Natural killer cell (primary cell): ENCODE measurements at regions not wholly inside any gene's neighbourhood (a gene's known extent, or its start where the extent isn't known, plus 50 kb on each side); places are given as distances from the start of the nearest gene placed in this dataset.
"Not testable (repeated sequence)": the region's sequence is repeated elsewhere in the genome, so short reads cannot be mapped to it uniquely, and the experiment has no call there.

Experiments used
- ATAC-seq, 3 donors: fragments of 150-1000 bp in 2 of 3; fragments of 200-7000 bp in 1 of 3; cut with Tn5 transposase; 1 replicate in 1 of 3; 2 replicates in 2 of 3; pipeline ENCODE4 v1.10.0; 2021; ENCODE audit warnings: mild to moderate bottlenecking in 2 of 3, moderate library complexity in 2 of 3
- DNase-seq, 2 donors: peaks; one replicate each; pipeline versions ENCODE4 v3.0.0 to v3.0.0-alpha.2; 2013 to 2021; ENCODE audit warnings: mixed read lengths in 1 of 2
- H3K27ac ChIP-seq: one replicate; pipeline ENCODE4 v1.5.1; 2013; ENCODE audit warnings: mild to moderate bottlenecking, low read length
- H3K27me3 ChIP-seq: one replicate; pipeline ENCODE4 v1.6.1; 2013; ENCODE audit warnings: low read length; ENCODE audit not compliant: control insufficient read depth, insufficient read depth
- H3K36me3 ChIP-seq: one replicate; pipeline ENCODE4 v1.6.1; 2013; ENCODE audit warnings: low read length; ENCODE audit not compliant: control insufficient read depth, insufficient read depth
- H3K4me1 ChIP-seq: one replicate; pipeline ENCODE4 v1.6.1; 2013; ENCODE audit warnings: low read length; ENCODE audit not compliant: control insufficient read depth, insufficient read depth
- H3K4me3 ChIP-seq: one replicate; pipeline ENCODE4 v1.5.1; 2013; ENCODE audit warnings: low read length
- H3K9me3 ChIP-seq: one replicate; pipeline ENCODE4 v1.6.1; 2013; ENCODE audit warnings: low read length; ENCODE audit not compliant: control insufficient read depth, insufficient read depth
- H3K27ac Mint-ChIP-seq, 2 donors: one replicate each; pipeline ENCODE4 v1.8.0; 2022; ENCODE audit warnings: mild to moderate bottlenecking in 2 of 2, mixed read lengths in 2 of 2, moderate library complexity in 1 of 2
- H3K27me3 Mint-ChIP-seq, 2 donors: one replicate each; pipeline ENCODE4 v1.8.0; 2022; ENCODE audit warnings: low read depth in 2 of 2, mixed read lengths in 2 of 2
- H3K36me3 Mint-ChIP-seq: one replicate; pipeline ENCODE4 v1.8.0; 2022; ENCODE audit warnings: mixed read lengths
- H3K4me1 Mint-ChIP-seq, 2 donors: one replicate each; pipeline ENCODE4 v1.8.0; 2022; ENCODE audit warnings: mixed read lengths in 2 of 2
- H3K4me3 Mint-ChIP-seq: one replicate; pipeline ENCODE4 v1.8.0; 2022; ENCODE audit warnings: mild to moderate bottlenecking, moderate library complexity, mixed read lengths
- H3K9me3 Mint-ChIP-seq, 2 donors: one replicate each; pipeline ENCODE4 v1.8.0; 2022; ENCODE audit warnings: mixed read lengths in 2 of 2
- CTCF ChIP-seq: fragments of 200-600 bp; IDR thresholded peaks from one replicate; pipeline ENCODE4 v1.8.0; 2022; ENCODE audit warnings: antibody characterized with exemption
- WGBS: methylation state at CpG from one replicate; pipeline ENCODE4 v1.1.7; 2013; ENCODE audit warnings: missing lambda C conversion rate; ENCODE audit not compliant: insufficient coverage; 5-methylcytosine and 5-hydroxymethylcytosine counted together
- intact Hi-C: fragments of 100-400 bp; cut with micrococcal nuclease; formaldehyde crosslinking; loops from one replicate; pipeline ENCODE4 v1.14.2; 2022

- Histone ChIP-seq H3K4me1 (no peaks in the 10 kb centered on the region), H3K4me3 (no peak overlapping the region), H3K9me3 (no peaks in the 10 kb centered on the region), H3K36me3 (no peaks in the 10 kb centered on the region), H3K27me3 (no peaks in the 10 kb centered on the region), H3K27ac (no peak overlapping the region)
- H3K4me1 Mint-ChIP-seq = peaks cover 0 to 2% of the 10 kb centered on the region in 2 donors
- H3K4me3 Mint-ChIP-seq = no peak overlapping the region
- H3K27ac Mint-ChIP-seq = no peak overlapping the region
- no peaks in the 10 kb centered on the region for H3K36me3 Mint-ChIP-seq
- peaks cover 0 to 2% of the 10 kb centered on the region in 2 donors for H3K9me3 Mint-ChIP-seq
- ATAC-seq (no peak), DNase-seq (no peak)
- WGBS = 81% methylated on average over 1 of the region's 1 CpG
- H3K27me3 Mint-ChIP-seq = peaks cover 3 to 16% of the 10 kb centered on the region in 2 donors
- intact Hi-C loops = no loop called here
- TF ChIP-seq CTCF = no peak
Measured at GRCh38 chr3:153547970-153548369, 385.9 kb downstream of the RAP2B start.

GRCh38 chr3:153549686-153550085, 387.7 kb downstream of the RAP2B start:
- H3K9me3 ChIP-seq, H3K9me3 Mint-ChIP-seq, DNase-seq, ATAC-seq, H3K36me3 ChIP-seq, H3K27ac ChIP-seq, H3K4me1 ChIP-seq, H3K4me1 Mint-ChIP-seq, H3K27ac Mint-ChIP-seq, H3K4me3 ChIP-seq, H3K27me3 ChIP-seq, H3K4me3 Mint-ChIP-seq, H3K36me3 Mint-ChIP-seq, intact Hi-C loops: not testable (repeated sequence)
- peaks cover 3 to 10% of the 10 kb centered on the region in 2 donors for H3K27me3 Mint-ChIP-seq

GRCh38 chr3:153551536-153552285, 389.7 kb downstream of the RAP2B start:
- Histone ChIP-seq H3K36me3 (no peaks in the 10 kb centered on the region), H3K9me3 (no peaks in the 10 kb centered on the region), H3K4me1 (no peaks in the 10 kb centered on the region), H3K27ac (no peak overlapping the region), H3K27me3 (no peaks in the 10 kb centered on the region), H3K4me3 (no peak overlapping the region)
- WGBS = 77% methylated on average over 3 of the region's 4 CpGs
- no peaks in the 10 kb centered on the region for H3K9me3 Mint-ChIP-seq
- no peaks in the 10 kb centered on the region for H3K36me3 Mint-ChIP-seq
- H3K4me1 Mint-ChIP-seq = peaks cover 0 to 5% of the 10 kb centered on the region in 2 donors
- intact Hi-C loops = no loop called here
- ATAC-seq = no peak
- H3K27me3 Mint-ChIP-seq = peaks cover 3 to 8% of the 10 kb centered on the region in 2 donors
- DNase-seq = no peak
- H3K4me3 Mint-ChIP-seq = no peak overlapping the region
- no peak overlapping the region for H3K27ac Mint-ChIP-seq
- TF ChIP-seq CTCF = no peak

GRCh38 chr3:153552887-153553604, 391.0 kb downstream of the RAP2B start:
- H3K27me3 Mint-ChIP-seq = no peaks in the 10 kb centered on the region
- H3K4me3 ChIP-seq = no peak overlapping the region
- no peak overlapping the region for H3K4me3 Mint-ChIP-seq
- WGBS = 92% methylated on average over 4 of the region's 11 CpGs
- no peaks in the 10 kb centered on the region for H3K27me3 ChIP-seq
- peaks cover 0 to 2% of the 10 kb centered on the region in 2 donors for H3K9me3 Mint-ChIP-seq
- H3K36me3 Mint-ChIP-seq = peaks cover 2% of the 10 kb centered on the region
- ATAC-seq = no peak
- H3K4me1 ChIP-seq = no peaks in the 10 kb centered on the region
- no peak for TF ChIP-seq CTCF
- no peak overlapping the region for H3K27ac ChIP-seq
- no peak overlapping the region for H3K27ac Mint-ChIP-seq
- no peak for DNase-seq
- H3K4me1 Mint-ChIP-seq = peaks cover 0 to 5% of the 10 kb centered on the region in 2 donors
- no peaks in the 10 kb centered on the region for H3K9me3 ChIP-seq
- intact Hi-C loops = no loop called here
- no peaks in the 10 kb centered on the region for H3K36me3 ChIP-seq
